ENCODE measurements at regions not wholly inside any gene's neighbourhood (a gene's known extent, or its start where the extent isn't known, plus 50 kb on each side); places are given as distances from the start of the nearest gene placed in this dataset.
"Not testable (repeated sequence)": the region's sequence is repeated elsewhere in the genome, so short reads cannot be mapped to it uniquely, and the experiment has no call there.

GRCh38 chr7:119596651-119597050, 676.3 kb upstream of the KCND2 start:
- no peak overlapping the region for H3K4me3 ChIP-seq (replicated peaks; ENCODE audit: low read depth, low read length)
- no peak for DNase-seq (ENCODE audit: low read depth)
- TF ChIP-seq CTCF (IDR thresholded peaks at IDR 0.05; ENCODE audit: low read length, missing control alignments) = no peak

- no peak for DNase-seq (ENCODE audit: low read depth)
- H3K4me3 ChIP-seq (replicated peaks; ENCODE audit: low read depth, low read length) = no peak overlapping the region
- TF ChIP-seq CTCF (IDR thresholded peaks at IDR 0.05; ENCODE audit: low read length, missing control alignments) = no peak
Measured at GRCh38 chr7:119606297-119606696, 666.7 kb upstream of the KCND2 start.

GRCh38 chr7:119620769-119621168, 652.2 kb upstream of the KCND2 start:
- no peak for DNase-seq (ENCODE audit: low read depth)
- no peak for TF ChIP-seq CTCF (IDR thresholded peaks at IDR 0.05; ENCODE audit: low read length, missing control alignments)
- H3K4me3 ChIP-seq (replicated peaks; ENCODE audit: low read depth, low read length) = no peak overlapping the region

GRCh38 chr7:119623427-119623826, 649.5 kb upstream of the KCND2 start:
- TF ChIP-seq CTCF (IDR thresholded peaks at IDR 0.05; ENCODE audit: low read length, missing control alignments) = no peak
- no peak for DNase-seq (ENCODE audit: low read depth)
- H3K4me3 ChIP-seq (replicated peaks; ENCODE audit: low read depth, low read length) = no peak overlapping the region

GRCh38 chr7:119630406-119630969, 642.5 kb upstream of the KCND2 start:
- H3K4me3 ChIP-seq (replicated peaks; ENCODE audit: low read depth, low read length) = no peak overlapping the region
- DNase-seq (ENCODE audit: low read depth) = no peak
- no peak for TF ChIP-seq CTCF (IDR thresholded peaks at IDR 0.05; ENCODE audit: low read length, missing control alignments)

- not testable (repeated sequence) for H3K4me3 ChIP-seq (replicated peaks; ENCODE audit: low read depth, low read length); DNase-seq (ENCODE audit: low read depth)
Measured at GRCh38 chr7:119633812-119634211, 639.2 kb upstream of the KCND2 start.

- H3K4me3 ChIP-seq (replicated peaks; ENCODE audit: low read depth, low read length) = no peak overlapping the region
- TF ChIP-seq CTCF (IDR thresholded peaks at IDR 0.05; ENCODE audit: low read length, missing control alignments) = no peak
- DNase-seq (ENCODE audit: low read depth) = no peak
Measured at GRCh38 chr7:119640326-119640725, 632.6 kb upstream of the KCND2 start.
